ENCODE measurements at regions not wholly inside any gene's neighbourhood (a gene's known extent, or its start where the extent isn't known, plus 50 kb on each side); places are given as distances from the start of the nearest gene placed in this dataset.

DNA sequence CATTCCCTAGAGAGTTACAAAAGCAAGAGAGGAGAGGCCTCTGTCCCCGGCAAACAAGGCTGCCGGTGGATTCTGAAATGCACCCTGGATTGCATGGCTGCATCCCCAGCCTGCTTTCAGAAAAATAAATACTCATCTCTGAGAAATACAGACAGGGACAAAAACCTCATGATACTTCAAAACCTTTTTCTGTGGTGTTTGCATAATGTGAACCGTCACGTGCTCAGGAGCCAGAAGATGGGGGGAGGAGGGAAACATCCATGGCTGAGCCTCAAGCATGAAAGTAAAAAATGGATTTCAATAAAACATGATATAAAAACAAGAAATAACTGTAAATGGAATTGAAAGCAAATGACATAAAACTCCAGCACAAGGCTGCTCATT, 198.5 kb upstream of the NCAM1 start:
- TF ChIP-seq JUND (IDR thresholded peaks at IDR 0.05): no peak
- TF ChIP-seq FOXA1 (IDR thresholded peaks at IDR 0.05): no peak
- TF ChIP-seq, protein P1, sequence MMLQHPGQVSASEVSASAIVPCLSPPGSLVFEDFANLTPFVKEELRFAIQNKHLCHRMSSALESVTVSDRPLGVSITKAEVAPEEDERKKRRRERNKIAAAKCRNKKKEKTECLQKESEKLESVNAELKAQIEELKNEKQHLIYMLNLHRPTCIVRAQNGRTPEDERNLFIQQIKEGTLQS (IDR thresholded peaks at IDR 0.05): no peak
- TF ChIP-seq, protein P2, sequence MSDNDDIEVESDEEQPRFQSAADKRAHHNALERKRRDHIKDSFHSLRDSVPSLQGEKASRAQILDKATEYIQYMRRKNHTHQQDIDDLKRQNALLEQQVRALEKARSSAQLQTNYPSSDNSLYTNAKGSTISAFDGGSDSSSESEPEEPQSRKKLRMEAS (IDR thresholded peaks at IDR 0.05): no peak
- no peak for TF ChIP-seq RXRA (IDR thresholded peaks at IDR 0.05)
- TF ChIP-seq, protein P3, sequence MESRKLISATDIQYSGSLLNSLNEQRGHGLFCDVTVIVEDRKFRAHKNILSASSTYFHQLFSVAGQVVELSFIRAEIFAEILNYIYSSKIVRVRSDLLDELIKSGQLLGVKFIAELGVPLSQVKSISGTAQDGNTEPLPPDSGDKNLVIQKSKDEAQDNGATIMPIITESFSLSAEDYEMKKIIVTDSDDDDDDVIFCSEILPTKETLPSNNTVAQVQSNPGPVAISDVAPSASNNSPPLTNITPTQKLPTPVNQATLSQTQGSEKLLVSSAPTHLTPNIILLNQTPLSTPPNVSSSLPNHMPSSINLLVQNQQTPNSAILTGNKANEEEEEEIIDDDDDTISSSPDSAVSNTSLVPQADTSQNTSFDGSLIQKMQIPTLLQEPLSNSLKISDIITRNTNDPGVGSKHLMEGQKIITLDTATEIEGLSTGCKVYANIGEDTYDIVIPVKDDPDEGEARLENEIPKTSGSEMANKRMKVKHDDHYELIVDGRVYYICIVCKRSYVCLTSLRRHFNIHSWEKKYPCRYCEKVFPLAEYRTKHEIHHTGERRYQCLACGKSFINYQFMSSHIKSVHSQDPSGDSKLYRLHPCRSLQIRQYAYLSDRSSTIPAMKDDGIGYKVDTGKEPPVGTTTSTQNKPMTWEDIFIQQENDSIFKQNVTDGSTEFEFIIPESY (IDR thresholded peaks at IDR 0.05): no peak
- no peak for TF ChIP-seq HNF4G (IDR thresholded peaks at IDR 0.05)
- no peak for TF ChIP-seq NR2F2 (IDR thresholded peaks at IDR 0.05)
- TF ChIP-seq HNF4A (conservative IDR thresholded peaks at IDR 0.05): no peak
- TF ChIP-seq RAD21 (IDR thresholded peaks at IDR 0.05): no peak
- no peak for TF ChIP-seq FOXA2 (IDR thresholded peaks at IDR 0.05)
- no peak for TF ChIP-seq YY1 (IDR thresholded peaks at IDR 0.05)
- TF ChIP-seq, protein P4, sequence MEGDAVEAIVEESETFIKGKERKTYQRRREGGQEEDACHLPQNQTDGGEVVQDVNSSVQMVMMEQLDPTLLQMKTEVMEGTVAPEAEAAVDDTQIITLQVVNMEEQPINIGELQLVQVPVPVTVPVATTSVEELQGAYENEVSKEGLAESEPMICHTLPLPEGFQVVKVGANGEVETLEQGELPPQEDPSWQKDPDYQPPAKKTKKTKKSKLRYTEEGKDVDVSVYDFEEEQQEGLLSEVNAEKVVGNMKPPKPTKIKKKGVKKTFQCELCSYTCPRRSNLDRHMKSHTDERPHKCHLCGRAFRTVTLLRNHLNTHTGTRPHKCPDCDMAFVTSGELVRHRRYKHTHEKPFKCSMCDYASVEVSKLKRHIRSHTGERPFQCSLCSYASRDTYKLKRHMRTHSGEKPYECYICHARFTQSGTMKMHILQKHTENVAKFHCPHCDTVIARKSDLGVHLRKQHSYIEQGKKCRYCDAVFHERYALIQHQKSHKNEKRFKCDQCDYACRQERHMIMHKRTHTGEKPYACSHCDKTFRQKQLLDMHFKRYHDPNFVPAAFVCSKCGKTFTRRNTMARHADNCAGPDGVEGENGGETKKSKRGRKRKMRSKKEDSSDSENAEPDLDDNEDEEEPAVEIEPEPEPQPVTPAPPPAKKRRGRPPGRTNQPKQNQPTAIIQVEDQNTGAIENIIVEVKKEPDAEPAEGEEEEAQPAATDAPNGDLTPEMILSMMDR (IDR thresholded peaks at IDR 0.05; ENCODE audit: low read depth, low read length, missing input control): no peak
- TF ChIP-seq GABPA (IDR thresholded peaks at IDR 0.05 in 1 of 2, conservative IDR thresholded peaks at IDR 0.05 in 1 of 2): no peak
- TF ChIP-seq EGR1 (IDR thresholded peaks at IDR 0.05; ENCODE audit: low read depth in 2 of 2): no peak
- TF ChIP-seq, protein P5, sequence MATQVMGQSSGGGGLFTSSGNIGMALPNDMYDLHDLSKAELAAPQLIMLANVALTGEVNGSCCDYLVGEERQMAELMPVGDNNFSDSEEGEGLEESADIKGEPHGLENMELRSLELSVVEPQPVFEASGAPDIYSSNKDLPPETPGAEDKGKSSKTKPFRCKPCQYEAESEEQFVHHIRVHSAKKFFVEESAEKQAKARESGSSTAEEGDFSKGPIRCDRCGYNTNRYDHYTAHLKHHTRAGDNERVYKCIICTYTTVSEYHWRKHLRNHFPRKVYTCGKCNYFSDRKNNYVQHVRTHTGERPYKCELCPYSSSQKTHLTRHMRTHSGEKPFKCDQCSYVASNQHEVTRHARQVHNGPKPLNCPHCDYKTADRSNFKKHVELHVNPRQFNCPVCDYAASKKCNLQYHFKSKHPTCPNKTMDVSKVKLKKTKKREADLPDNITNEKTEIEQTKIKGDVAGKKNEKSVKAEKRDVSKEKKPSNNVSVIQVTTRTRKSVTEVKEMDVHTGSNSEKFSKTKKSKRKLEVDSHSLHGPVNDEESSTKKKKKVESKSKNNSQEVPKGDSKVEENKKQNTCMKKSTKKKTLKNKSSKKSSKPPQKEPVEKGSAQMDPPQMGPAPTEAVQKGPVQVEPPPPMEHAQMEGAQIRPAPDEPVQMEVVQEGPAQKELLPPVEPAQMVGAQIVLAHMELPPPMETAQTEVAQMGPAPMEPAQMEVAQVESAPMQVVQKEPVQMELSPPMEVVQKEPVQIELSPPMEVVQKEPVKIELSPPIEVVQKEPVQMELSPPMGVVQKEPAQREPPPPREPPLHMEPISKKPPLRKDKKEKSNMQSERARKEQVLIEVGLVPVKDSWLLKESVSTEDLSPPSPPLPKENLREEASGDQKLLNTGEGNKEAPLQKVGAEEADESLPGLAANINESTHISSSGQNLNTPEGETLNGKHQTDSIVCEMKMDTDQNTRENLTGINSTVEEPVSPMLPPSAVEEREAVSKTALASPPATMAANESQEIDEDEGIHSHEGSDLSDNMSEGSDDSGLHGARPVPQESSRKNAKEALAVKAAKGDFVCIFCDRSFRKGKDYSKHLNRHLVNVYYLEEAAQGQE (IDR thresholded peaks at IDR 0.05): no peak
- no peak for TF ChIP-seq TAF1 (conservative IDR thresholded peaks at IDR 0.05)
- H3K9me3 ChIP-seq (ENCODE audit: control insufficient read depth in 4 of 4, low read length in 3 of 4): no peaks in the 10 kb centered on the region
- H3K9ac ChIP-seq (ENCODE audit: low read depth in 1 of 2, low read length in 2 of 2): no peak overlapping the region
- H3K4me1 ChIP-seq (ENCODE audit: control insufficient read depth in 4 of 4, insufficient read depth in 4 of 4, low read length in 3 of 4): no peaks in the 10 kb centered on the region
- H3K27me3 ChIP-seq (ENCODE audit: control insufficient read depth in 4 of 4, insufficient read depth in 4 of 4, low read length in 3 of 4): no peaks in the 10 kb centered on the region
- WGBS: 46% methylated on average over 4 of the region's 4 CpGs
- no peak for DNase-seq (ENCODE audit: low spot score)
- no peak overlapping the region for H3K27ac ChIP-seq (ENCODE audit: low read depth in 1 of 2, low read length in 2 of 2)
- H3K36me3 ChIP-seq (ENCODE audit: control insufficient read depth in 4 of 4, insufficient read depth in 3 of 4, low read depth in 1 of 4, low read length in 3 of 4): no peaks in the 10 kb centered on the region
- no peak overlapping the region for H3K4me3 ChIP-seq (ENCODE audit: low read depth in 1 of 3, low read length in 3 of 3)

DNA sequence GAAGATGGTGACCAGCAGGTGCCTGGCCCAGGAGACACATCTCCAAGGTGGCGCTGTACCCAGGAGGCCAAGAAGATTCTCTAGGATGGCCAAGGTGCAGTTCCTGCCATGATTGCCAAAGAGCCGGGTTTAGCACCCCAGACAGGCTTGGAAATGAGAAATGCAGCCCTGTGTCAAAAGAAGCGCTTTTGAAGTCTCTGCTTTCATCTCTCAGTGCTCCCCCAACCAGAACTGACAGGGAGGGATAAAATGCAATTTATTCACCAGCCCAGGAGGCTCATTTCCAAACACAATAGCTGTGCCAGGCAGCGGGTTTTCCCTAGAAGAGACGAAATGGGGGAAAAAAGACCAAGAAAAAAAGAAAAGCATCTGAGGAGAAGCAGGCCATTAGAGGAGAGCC, 195.9 kb upstream of the NCAM1 start:
- no peaks in the 10 kb centered on the region for H3K36me3 ChIP-seq (ENCODE audit: control insufficient read depth in 4 of 4, insufficient read depth in 3 of 4, low read depth in 1 of 4, low read length in 3 of 4)
- no peak overlapping the region for H3K27ac ChIP-seq (ENCODE audit: low read depth in 1 of 2, low read length in 2 of 2)
- no peaks in the 10 kb centered on the region for H3K27me3 ChIP-seq (ENCODE audit: control insufficient read depth in 4 of 4, insufficient read depth in 4 of 4, low read length in 3 of 4)
- DNase-seq (ENCODE audit: low spot score): no peak
- H3K4me3 ChIP-seq (ENCODE audit: low read depth in 1 of 3, low read length in 3 of 3): no peak overlapping the region
- H3K9me3 ChIP-seq (ENCODE audit: control insufficient read depth in 4 of 4, low read length in 3 of 4): no peaks in the 10 kb centered on the region
- no peak overlapping the region for H3K9ac ChIP-seq (ENCODE audit: low read depth in 1 of 2, low read length in 2 of 2)
- H3K4me1 ChIP-seq (ENCODE audit: control insufficient read depth in 4 of 4, insufficient read depth in 4 of 4, low read length in 3 of 4): no peaks in the 10 kb centered on the region
- WGBS: 75% methylated on average over 5 of the region's 5 CpGs
- TF ChIP-seq, protein P3 (IDR thresholded peaks at IDR 0.05): no peak
- TF ChIP-seq TAF1 (conservative IDR thresholded peaks at IDR 0.05) (no peak), SP1 (IDR thresholded peaks at IDR 0.05) (no peak), NR2F2 (IDR thresholded peaks at IDR 0.05) (no peak), FOXA2 (IDR thresholded peaks at IDR 0.05) (no peak)
- TF ChIP-seq, protein P4 (IDR thresholded peaks at IDR 0.05; ENCODE audit: low read depth, low read length, missing input control): no peak

Data from liver (tissue), 8 donors.